LNCAP (cell line): ENCODE measurements at regions not wholly inside any gene's neighbourhood (a gene's known extent, or its start where the extent isn't known, plus 50 kb on each side); places are given as distances from the start of the nearest gene placed in this dataset.

ENCODE experiments used
- TF ChIP-seq, protein P1 (sequence below): fragments of 450-650 bp; IDR thresholded peaks from 2 replicates; pipeline ENCODE4 v1.5.1; 2017; ENCODE audit warnings: mild to moderate bottlenecking

DNA sequence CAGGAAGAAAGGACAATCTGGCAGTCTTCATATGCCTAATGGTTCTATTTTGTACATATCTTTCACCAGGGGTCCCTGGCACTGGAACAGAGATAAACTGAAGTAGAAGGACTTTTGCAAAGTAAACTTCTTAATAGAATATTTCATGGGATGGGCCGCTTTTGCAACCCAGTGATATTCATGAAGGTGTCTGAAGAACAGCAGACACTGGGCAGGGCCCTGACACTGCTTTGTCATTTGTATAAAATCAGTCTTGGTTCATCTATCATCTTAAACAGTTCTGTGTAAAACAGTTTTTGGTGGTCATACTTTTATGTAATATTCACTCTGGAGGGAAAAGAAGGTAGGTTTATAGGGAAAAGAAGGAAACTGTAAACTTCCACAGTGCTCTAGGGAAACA lies 66.4 kb downstream of the TMEM200C start:
- TF ChIP-seq, protein P1, sequence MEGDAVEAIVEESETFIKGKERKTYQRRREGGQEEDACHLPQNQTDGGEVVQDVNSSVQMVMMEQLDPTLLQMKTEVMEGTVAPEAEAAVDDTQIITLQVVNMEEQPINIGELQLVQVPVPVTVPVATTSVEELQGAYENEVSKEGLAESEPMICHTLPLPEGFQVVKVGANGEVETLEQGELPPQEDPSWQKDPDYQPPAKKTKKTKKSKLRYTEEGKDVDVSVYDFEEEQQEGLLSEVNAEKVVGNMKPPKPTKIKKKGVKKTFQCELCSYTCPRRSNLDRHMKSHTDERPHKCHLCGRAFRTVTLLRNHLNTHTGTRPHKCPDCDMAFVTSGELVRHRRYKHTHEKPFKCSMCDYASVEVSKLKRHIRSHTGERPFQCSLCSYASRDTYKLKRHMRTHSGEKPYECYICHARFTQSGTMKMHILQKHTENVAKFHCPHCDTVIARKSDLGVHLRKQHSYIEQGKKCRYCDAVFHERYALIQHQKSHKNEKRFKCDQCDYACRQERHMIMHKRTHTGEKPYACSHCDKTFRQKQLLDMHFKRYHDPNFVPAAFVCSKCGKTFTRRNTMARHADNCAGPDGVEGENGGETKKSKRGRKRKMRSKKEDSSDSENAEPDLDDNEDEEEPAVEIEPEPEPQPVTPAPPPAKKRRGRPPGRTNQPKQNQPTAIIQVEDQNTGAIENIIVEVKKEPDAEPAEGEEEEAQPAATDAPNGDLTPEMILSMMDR = no peak

- TF ChIP-seq, protein P1 = no peak
Measured at GRCh38 chr18:5825663-5826062, 69.7 kb downstream of the TMEM200C start.

DNA sequence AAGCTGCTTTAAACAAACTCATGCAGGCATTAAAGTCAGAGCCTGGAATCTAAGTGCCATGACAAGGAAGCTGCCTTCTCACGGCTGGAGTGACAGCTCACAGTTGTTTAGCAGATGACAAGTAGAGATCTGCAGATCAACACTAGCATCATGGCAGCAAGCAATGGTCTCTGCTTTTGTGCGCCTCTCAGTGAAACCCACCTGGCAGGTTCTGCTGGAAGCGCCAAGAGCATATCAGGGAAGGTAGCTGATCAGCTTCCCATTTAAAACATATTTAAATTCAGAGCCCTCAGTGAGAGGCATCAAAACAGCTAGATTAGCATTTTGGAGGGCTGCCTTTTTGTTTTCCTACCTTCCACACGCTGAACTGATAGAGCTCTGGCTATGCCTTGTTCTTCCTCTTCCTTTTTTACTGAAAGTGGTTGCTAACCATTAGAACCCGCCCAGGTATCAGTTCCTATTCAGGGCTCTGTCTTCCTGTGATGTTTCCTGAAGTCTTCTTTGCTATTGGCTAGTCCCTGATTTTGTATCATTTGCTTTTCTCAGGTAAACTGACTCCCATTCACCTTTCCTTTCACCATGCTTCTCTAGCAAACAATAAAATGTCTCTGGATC lies 70.8 kb downstream of the TMEM200C start:
- TF ChIP-seq, protein P1 = no peak

GRCh38 chr18:5817816-5818215 lies 77.5 kb downstream of the TMEM200C start:
- TF ChIP-seq, protein P1 = no peak

GRCh38 chr18:5806860-5807259 lies 88.5 kb downstream of the TMEM200C start:
- TF ChIP-seq, protein P1 = no peak

DNA sequence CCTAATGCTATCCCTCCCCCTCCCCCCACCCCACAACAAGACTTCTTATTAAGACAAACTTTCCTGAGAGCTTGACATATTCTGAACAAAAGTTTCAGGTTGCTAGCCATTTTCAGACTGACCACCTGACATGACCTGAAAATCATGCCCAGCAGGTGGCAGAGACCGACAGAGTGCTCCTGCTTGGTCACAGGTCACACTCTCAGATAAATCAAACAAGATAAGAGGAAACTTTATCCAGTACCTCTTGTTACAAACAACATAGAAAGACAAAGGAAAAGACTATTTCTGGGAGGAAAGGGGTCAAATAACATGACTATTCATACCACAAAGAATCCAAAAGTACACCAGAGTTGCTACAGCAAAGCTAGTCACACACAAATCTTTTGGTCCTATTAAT lies 107.4 kb downstream of the TMEM200C start:
- TF ChIP-seq, protein P1 = peak; percentile 10; the same call in 1 of the 2 replicates

- TF ChIP-seq, protein P1 = no peak
Measured at GRCh38 chr18:5779922-5780321, 115.4 kb downstream of the TMEM200C start.
